Caco-2 (cell line): ENCODE measurements at regions not wholly inside any gene's neighbourhood (a gene's known extent, or its start where the extent isn't known, plus 50 kb on each side); places are given as distances from the start of the nearest gene placed in this dataset.

Experiments
- BruUV-seq: library from RNA; stranded (reverse); fragments of 400-500 nt; replicated peaks from 2 replicates; lab custom pipeline; 2021; lab: Mats Ljungman, UMichigan
- CTCF ChIA-PET: fragments of 300-600 bp; sonication (Branson Sonifier 250); formaldehyde crosslinking; loops from one replicate; lab custom pipeline; 2022; ENCODE audit warnings: antibody characterized with exemption; lab: Charles Lee
- POLR2A ChIA-PET: fragments of 300-600 bp; sonication (Branson Sonifier 250); formaldehyde crosslinking; loops from one replicate; lab custom pipeline; 2022; ENCODE audit warnings: antibody characterized with exemption; lab: Charles Lee
- DNase-seq, 2 experiments: peaks; one replicate each; pipeline versions ENCODE4 v3.0.0 to v3.0.0-alpha.2; 2020 to 2022
- H3K27me3 ChIP-seq: replicated peaks from 2 replicates; pipeline ENCODE4 v1.6.0; 2011; ENCODE audit warnings: low read length; ENCODE audit not compliant: control insufficient read depth, insufficient read depth
- H3K36me3 ChIP-seq: 2 replicates; pipeline ENCODE4 v1.5.1; 2011; ENCODE audit warnings: low read length; ENCODE audit not compliant: control insufficient read depth, insufficient read depth
- H3K4me1 ChIP-seq: fragments of 250-450 bp; sonication (Bioruptor Pico); 2 replicates; pipeline ENCODE4 v1.5.1; 2020; ENCODE audit warnings: mild to moderate bottlenecking
- H3K4me3 ChIP-seq: 2 replicates; pipeline ENCODE4 v1.5.1; 2011; ENCODE audit warnings: low read depth, mild to moderate bottlenecking, control low read depth, low read length
- H3K9me3 ChIP-seq: fragments of 250-450 bp; sonication (Bioruptor Pico); 2 replicates; pipeline ENCODE4 v1.5.1; 2020; ENCODE audit warnings: mild to moderate bottlenecking, moderate library complexity
- H3K27ac Mint-ChIP-seq: one replicate; pipeline ENCODE4 v1.8.0; 2022; ENCODE audit warnings: mixed read lengths; ENCODE audit not compliant: unreplicated experiment
- H3K27me3 Mint-ChIP-seq: one replicate; pipeline ENCODE4 v1.8.0; 2022; ENCODE audit warnings: mixed read lengths; ENCODE audit not compliant: insufficient read depth, unreplicated experiment
- H3K36me3 Mint-ChIP-seq: one replicate; pipeline ENCODE4 v1.8.0; 2022; ENCODE audit warnings: mild to moderate bottlenecking, mixed read lengths; ENCODE audit not compliant: insufficient read depth, unreplicated experiment
- H3K4me1 Mint-ChIP-seq: one replicate; pipeline ENCODE4 v1.8.0; 2022; ENCODE audit warnings: low read depth, mixed read lengths; ENCODE audit not compliant: unreplicated experiment
- H3K4me3 Mint-ChIP-seq: one replicate; pipeline ENCODE4 v1.8.0; 2022; ENCODE audit warnings: mild to moderate bottlenecking, moderate library complexity, mixed read lengths; ENCODE audit not compliant: unreplicated experiment
- H3K9me3 Mint-ChIP-seq: one replicate; pipeline ENCODE4 v1.8.0; 2022; ENCODE audit warnings: mixed read lengths; ENCODE audit not compliant: unreplicated experiment
- intact Hi-C: fragments of 100-400 bp; cut with micrococcal nuclease; formaldehyde crosslinking; loops from one replicate; pipeline ENCODE4 v1.10.0; 2022; ENCODE audit not compliant: unreplicated experiment
- TF ChIP-seq, protein P1 (sequence below), 2 experiments: fragments of 200-600 bp in 1 of 2; IDR thresholded peaks; 1 replicate in 1 of 2; 2 replicates in 1 of 2; pipeline versions ENCODE4 v1.5.1 to v1.8.0; 2011 to 2022; ENCODE audit warnings: antibody characterized with exemption in 1 of 2, control low read depth in 1 of 2, inconsistent platforms in 1 of 2, low read depth in 1 of 2, low read length in 1 of 2, mild to moderate bottlenecking in 1 of 2, moderate library complexity in 1 of 2; ENCODE audit not compliant: insufficient read depth in 1 of 2, severe bottlenecking in 1 of 2, unreplicated experiment in 1 of 2

DNA sequence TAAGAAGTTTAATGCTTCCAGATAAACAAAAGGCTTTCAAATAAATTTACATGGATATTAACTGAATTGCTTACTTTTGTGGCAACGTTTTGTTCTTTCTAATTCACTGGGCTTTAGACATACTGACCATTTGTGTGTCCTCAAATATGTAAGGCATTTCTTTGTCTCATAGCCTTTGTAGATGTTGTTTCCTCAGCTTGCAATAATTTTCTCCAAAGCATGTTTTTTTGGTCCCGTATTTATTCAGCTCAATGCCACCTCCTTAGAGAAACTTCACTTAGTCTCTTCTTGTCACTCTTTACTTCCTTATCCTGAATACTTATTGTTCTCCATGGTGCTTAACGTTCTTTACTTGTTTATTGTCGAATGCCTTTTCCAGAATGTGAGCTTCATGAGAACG lies 98.5 kb downstream of the NUP35 start:
- Mint-ChIP-seq H3K27ac (no peak overlapping the region), H3K4me3 (no peak overlapping the region), H3K9me3 (no peaks in the 10 kb centered on the region), H3K27me3 (no peaks in the 10 kb centered on the region), H3K4me1 (no peaks in the 10 kb centered on the region), H3K36me3 (no peaks in the 10 kb centered on the region)
- TF ChIP-seq, protein P1, sequence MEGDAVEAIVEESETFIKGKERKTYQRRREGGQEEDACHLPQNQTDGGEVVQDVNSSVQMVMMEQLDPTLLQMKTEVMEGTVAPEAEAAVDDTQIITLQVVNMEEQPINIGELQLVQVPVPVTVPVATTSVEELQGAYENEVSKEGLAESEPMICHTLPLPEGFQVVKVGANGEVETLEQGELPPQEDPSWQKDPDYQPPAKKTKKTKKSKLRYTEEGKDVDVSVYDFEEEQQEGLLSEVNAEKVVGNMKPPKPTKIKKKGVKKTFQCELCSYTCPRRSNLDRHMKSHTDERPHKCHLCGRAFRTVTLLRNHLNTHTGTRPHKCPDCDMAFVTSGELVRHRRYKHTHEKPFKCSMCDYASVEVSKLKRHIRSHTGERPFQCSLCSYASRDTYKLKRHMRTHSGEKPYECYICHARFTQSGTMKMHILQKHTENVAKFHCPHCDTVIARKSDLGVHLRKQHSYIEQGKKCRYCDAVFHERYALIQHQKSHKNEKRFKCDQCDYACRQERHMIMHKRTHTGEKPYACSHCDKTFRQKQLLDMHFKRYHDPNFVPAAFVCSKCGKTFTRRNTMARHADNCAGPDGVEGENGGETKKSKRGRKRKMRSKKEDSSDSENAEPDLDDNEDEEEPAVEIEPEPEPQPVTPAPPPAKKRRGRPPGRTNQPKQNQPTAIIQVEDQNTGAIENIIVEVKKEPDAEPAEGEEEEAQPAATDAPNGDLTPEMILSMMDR (IDR thresholded peaks at IDR 0.05; ENCODE audit: insufficient read depth in 1 of 2, low read depth in 1 of 2, low read length in 1 of 2, severe bottlenecking in 1 of 2, unreplicated experiment in 1 of 2), result no peak
- no peaks in the 10 kb centered on the region for H3K36me3 ChIP-seq
- POLR2A ChIA-PET, result no interaction called here
- CTCF ChIA-PET, result interaction anchor here (0.6 kb wide), 1 partner anchor 164 kb away, joined by 3 read pairs; no protein-coding TSS in a partner anchor
- no peaks in the 10 kb centered on the region for H3K9me3 ChIP-seq
- no peaks in the 10 kb centered on the region for H3K27me3 ChIP-seq
- BruUV-seq, result no TSS peak
- DNase-seq, result no peak
- H3K4me3 ChIP-seq, result no peak overlapping the region
- intact Hi-C loops, result no loop called here
- H3K4me1 ChIP-seq, result no peaks in the 10 kb centered on the region

DNA sequence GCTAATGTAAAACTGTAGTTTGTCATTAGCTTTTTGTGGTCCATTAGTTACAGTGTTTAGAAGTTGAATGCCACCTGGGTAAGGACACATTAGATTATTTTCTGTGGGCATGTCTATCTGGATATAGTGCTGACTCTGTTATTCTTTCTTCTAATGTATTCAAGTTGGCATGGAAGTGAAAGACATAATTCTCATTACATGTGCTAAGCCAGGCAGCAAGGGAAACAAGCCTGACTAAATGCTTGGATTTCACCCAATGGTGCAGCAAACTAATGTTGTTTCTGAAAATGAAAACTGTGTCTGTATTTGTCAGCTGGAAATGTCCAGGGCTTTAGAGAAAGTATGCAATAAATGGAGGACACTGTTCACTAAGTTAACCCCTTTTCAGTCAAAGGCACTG lies 100.7 kb downstream of the NUP35 start:
- no peaks in the 10 kb centered on the region for H3K27me3 ChIP-seq
- no TSS peak for BruUV-seq
- H3K4me3 ChIP-seq, result no peak overlapping the region
- H3K36me3 Mint-ChIP-seq, result no peaks in the 10 kb centered on the region
- no peaks in the 10 kb centered on the region for H3K4me1 ChIP-seq
- POLR2A ChIA-PET, result no interaction called here
- CTCF ChIA-PET, result no interaction called here
- H3K27ac Mint-ChIP-seq, result no peak overlapping the region
- intact Hi-C loops, result no loop called here
- no peaks in the 10 kb centered on the region for H3K9me3 Mint-ChIP-seq
- no peak for DNase-seq
- H3K9me3 ChIP-seq, result no peaks in the 10 kb centered on the region
- no peaks in the 10 kb centered on the region for H3K27me3 Mint-ChIP-seq
- H3K4me3 Mint-ChIP-seq, result no peak overlapping the region
- no peaks in the 10 kb centered on the region for H3K4me1 Mint-ChIP-seq
- no peaks in the 10 kb centered on the region for H3K36me3 ChIP-seq
- TF ChIP-seq, protein P1 (IDR thresholded peaks at IDR 0.05; ENCODE audit: insufficient read depth in 1 of 2, low read depth in 1 of 2, low read length in 1 of 2, severe bottlenecking in 1 of 2, unreplicated experiment in 1 of 2), result no peak

DNA sequence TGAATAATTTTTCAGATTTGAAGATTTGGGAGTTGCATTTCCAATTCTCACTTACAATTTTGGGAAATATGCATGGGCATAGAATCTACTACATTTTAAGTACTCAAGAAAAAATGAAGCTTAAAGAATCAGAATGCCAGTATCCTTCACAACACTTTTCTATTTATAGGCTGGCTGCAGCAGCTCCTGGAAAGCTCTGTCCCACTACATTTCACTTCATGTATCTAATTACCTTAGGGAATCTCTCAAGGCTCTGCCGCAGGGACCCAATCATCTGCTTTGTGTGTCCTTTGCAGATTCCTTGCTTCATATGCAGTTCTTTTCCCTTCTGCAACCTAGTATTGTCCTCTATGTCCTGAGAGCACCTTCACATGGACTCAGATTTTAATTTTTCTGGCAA lies 102.9 kb downstream of the NUP35 start:
- no peaks in the 10 kb centered on the region for H3K4me1 ChIP-seq
- ChIA-PET POLR2A (no interaction called here), CTCF (no interaction called here)
- no peaks in the 10 kb centered on the region for H3K36me3 ChIP-seq
- Mint-ChIP-seq H3K9me3 (no peaks in the 10 kb centered on the region), H3K27ac (no peak overlapping the region), H3K27me3 (no peaks in the 10 kb centered on the region), H3K36me3 (no peaks in the 10 kb centered on the region), H3K4me1 (no peaks in the 10 kb centered on the region), H3K4me3 (no peak overlapping the region)
- H3K9me3 ChIP-seq, result no peaks in the 10 kb centered on the region
- no peak overlapping the region for H3K4me3 ChIP-seq
- no peaks in the 10 kb centered on the region for H3K27me3 ChIP-seq
- no TSS peak for BruUV-seq
- TF ChIP-seq, protein P1 (IDR thresholded peaks at IDR 0.05; ENCODE audit: insufficient read depth in 1 of 2, low read depth in 1 of 2, low read length in 1 of 2, severe bottlenecking in 1 of 2, unreplicated experiment in 1 of 2), result no peak
- intact Hi-C loops, result no loop called here
- no peak for DNase-seq
